ENCODE measurements at regions not wholly inside any gene's neighbourhood (a gene's known extent, or its start where the extent isn't known, plus 50 kb on each side); places are given as distances from the start of the nearest gene placed in this dataset.

DNA sequence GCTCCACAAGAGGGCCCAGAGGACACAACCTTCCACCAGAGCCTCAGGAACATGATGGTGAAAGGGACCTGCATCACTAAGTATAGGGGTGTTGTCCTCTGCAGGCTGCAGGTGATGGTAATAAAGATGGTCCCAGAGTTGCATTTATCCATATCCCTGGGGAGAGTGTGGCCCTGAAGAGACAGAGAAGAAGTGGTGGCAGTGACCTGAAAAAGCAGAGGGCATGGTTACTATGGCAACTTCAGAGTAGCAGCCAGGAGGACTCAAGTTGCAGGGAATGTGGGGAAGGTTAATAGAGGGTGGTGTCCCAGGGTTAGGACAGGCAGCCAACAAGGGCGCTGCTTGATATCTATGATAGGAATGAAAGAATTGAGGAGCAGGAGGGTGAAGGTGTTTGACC, 57.1 kb downstream of the HLA-A start (continued):
- TF ChIP-seq CHD7 (IDR thresholded peaks at IDR 0.05; ENCODE audit: insufficient replicate concordance, low read length), result no peak
- TF ChIP-seq TCF12 (IDR thresholded peaks at IDR 0.05; ENCODE audit: low read depth, low read length), result no peak
- no peak for TF ChIP-seq CREB1 (IDR thresholded peaks at IDR 0.05)
- no peak for TF ChIP-seq RAD21 (IDR thresholded peaks at IDR 0.05 in 1 of 2, conservative IDR thresholded peaks at IDR 0.05 in 1 of 2; ENCODE audit: low read depth in 2 of 2, low read length in 2 of 2)
- TF ChIP-seq MAX (IDR thresholded peaks at IDR 0.05), result no peak
- TF ChIP-seq GABPA (IDR thresholded peaks at IDR 0.05; ENCODE audit: borderline replicate concordance, insufficient read depth, low read length), result no peak
- TF ChIP-seq NANOG (IDR thresholded peaks at IDR 0.05; ENCODE audit: insufficient read depth, low read depth, low read length, poor library complexity, severe bottlenecking), result no peak
- TF ChIP-seq BRCA1 (IDR thresholded peaks at IDR 0.05; ENCODE audit: low read depth, low read length), result no peak
- TF ChIP-seq YY1 (IDR thresholded peaks at IDR 0.05; ENCODE audit: low read depth, low read length), result no peak
- no peak for TF ChIP-seq SIX5 (IDR thresholded peaks at IDR 0.05; ENCODE audit: low read depth, low read length)
- no peak for TF ChIP-seq JUN (IDR thresholded peaks at IDR 0.05; ENCODE audit: low read depth, low read length)
- no peak for TF ChIP-seq PHF8 (conservative IDR thresholded peaks at IDR 0.05; ENCODE audit: low read depth, low read length)

Measured in H1 (cell line).